Renal cortical epithelial cell (primary cell): ENCODE measurements at regions not wholly inside any gene's neighbourhood (a gene's known extent, or its start where the extent isn't known, plus 50 kb on each side); places are given as distances from the start of the nearest gene placed in this dataset.
"Not testable (repeated sequence)": the region's sequence is repeated elsewhere in the genome, so short reads cannot be mapped to it uniquely, and the experiment has no call there.

Source experiments
- DNase-seq: peaks from one replicate; pipeline ENCODE4 v3.0.0-alpha.2; 2011; ENCODE audit warnings: low read depth

DNA sequence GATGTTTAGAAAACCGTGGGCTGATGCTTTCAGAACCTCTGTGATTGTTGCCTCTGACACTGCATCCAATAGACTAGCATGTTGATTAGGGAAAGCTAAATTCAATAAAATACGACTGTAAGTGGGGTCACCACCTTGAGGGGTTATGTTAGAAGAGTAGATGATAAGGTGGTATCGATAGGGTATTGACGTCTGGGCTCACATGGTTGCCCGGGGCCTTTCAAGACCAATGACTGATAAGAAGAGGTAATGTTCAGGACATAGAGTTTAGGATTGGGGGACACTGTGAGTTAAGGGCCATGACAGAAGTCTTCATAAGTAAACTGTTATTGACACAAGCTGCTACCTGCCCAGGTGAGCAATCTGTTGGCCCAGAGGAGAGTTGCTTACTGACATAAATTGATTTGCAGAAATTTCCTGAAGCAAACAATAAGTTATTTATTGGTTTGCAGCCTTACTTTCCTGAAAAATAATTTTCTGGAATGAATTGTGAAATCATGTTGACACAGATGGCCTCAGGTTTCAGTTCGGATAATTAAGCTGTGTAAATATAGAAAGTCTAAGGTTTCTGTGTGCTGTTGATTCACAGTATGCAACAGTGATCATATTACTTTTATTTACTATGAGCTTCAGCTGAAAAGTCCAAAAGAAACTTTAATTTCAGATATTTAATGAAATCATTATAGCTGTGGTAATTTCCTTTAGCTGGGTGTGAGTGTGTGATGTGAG, 289.9 kb upstream of the PRSS16 start:
- peak; percentile 0 for DNase-seq

DNA sequence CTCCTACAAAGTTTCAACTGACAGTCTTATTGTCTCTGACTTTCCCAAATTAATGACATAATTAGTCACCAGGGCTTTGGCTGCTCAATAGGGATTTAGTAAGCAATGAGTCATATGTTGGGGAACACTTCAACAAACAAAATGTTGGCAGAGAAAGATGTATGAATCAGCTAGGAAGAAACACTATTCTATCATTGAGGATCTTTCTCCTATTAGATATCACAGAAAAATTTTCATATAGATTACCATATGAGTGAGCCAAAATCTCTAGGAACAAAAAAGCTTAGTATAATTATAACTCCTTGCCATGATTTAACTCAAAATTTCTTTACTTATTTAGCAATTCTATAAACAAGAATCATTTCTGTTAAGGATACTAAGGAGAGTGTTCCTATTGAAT, 286.3 kb upstream of the PRSS16 start:
- peak; percentile 15 for DNase-seq

DNA sequence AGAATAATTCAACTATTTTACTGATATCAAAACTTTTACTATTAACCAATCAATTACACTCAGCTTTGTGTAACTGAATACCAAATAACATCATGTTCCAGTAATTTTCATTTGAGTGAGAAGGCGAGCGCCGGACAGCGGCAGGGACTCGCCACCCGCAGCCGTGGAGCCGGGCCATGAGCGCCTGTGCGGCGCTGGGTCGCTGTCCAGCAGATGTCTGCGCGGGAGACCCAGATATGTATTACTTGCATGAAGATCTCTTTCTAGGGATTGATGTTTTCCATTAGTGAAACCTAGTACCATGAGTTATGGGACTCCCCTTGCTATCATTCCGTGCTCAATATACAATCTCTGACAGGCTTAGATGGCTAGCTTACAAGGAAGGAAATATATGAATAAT, 245.1 kb upstream of the PRSS16 start:
- no peak for DNase-seq

DNA sequence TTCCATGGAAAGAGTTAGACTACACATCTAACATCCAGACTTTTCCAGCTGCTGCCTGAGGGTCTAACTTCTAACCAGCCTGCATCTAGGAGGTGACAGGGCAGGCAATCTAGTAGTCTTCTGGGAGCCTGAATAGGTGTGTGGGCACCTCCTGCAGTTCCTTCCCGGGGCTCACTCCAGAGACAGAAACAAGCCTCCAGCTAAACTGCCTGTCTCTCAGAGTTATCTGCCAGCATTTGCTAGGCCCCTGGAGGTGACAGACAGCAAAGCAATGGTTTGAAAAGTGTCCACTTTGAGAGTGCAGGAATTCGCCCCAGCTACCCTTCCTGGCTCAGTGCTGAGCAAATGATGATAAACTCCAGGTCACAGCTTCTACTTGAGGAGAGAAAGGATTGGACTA, 240.5 kb upstream of the PRSS16 start:
- DNase-seq = no peak

DNA sequence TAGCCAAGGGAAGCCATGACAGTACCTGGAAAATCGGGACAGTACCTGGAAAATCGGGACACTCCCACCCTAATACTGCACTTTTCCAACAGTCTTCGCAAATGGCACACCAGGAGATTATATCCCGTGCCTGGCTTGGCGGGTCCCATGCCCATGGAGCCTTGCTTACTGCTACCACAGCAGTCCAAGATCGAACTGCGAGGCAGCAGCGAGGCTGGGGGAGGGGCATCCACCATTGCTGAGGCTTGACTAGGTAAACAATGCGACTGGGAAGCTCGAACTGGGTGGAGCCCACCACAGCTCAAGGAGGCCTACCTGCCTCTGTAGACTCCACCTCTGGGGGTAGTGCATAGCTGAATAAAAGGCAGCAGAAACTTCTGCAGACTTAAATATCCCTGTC, 238.9 kb upstream of the PRSS16 start:
- DNase-seq = not testable (repeated sequence)

DNA sequence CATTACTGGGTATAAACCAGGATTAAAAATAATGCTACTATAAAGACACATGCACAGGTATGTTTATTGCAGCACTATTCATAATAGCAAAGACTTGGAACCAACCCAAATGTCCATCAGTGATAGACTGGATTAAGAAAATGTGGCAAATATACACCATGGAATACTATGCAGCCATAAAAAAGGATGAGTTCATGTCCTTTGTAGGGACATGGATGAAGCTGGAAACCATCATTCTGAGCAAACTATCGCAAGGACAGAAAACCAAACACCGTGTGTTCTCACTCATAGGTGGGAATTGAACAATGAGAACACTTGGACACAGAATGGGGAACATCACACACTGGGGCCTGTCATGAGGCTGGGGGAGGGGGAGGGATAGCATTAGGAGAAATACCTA, 233.4 kb upstream of the PRSS16 start:
- DNase-seq = not testable (repeated sequence)

DNA sequence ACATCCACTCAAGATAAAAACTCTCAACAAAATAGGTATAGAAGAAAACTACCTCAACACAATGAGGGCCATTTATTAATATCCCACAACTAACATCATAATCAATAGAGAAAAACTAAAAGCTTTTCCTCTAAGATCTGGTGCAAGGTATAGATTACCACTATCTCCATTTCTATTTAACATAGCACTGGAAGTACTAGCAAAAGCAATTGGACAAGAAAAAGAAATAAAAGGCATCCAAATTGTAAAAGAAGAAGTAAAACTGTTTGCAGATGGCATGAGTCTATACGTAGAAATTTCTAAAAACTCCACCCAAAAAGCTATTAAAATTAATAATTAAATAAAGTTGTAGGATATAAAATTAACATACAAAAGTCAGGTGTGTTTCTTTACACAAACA, 230.8 kb upstream of the PRSS16 start:
- no peak for DNase-seq

DNA sequence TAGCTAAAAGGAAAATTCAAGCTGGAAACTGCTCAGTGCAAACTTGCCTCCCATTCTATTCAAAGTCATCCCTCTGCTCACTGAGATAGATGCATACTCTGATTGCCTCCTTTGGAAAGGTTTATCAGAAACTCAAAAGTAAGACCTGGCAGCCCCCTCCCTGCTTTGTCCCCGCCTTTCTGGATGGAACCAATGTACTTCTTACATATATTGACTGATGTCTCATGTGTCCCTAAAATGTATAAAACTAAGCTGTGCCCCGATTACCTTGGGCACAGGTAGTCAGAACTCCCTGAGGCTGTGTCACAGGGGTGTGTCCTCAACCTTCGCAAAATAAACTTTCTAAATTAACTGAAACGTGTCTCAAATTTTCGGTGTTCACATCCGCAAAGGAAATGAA, 229.1 kb upstream of the PRSS16 start:
- DNase-seq = not testable (repeated sequence)

DNA sequence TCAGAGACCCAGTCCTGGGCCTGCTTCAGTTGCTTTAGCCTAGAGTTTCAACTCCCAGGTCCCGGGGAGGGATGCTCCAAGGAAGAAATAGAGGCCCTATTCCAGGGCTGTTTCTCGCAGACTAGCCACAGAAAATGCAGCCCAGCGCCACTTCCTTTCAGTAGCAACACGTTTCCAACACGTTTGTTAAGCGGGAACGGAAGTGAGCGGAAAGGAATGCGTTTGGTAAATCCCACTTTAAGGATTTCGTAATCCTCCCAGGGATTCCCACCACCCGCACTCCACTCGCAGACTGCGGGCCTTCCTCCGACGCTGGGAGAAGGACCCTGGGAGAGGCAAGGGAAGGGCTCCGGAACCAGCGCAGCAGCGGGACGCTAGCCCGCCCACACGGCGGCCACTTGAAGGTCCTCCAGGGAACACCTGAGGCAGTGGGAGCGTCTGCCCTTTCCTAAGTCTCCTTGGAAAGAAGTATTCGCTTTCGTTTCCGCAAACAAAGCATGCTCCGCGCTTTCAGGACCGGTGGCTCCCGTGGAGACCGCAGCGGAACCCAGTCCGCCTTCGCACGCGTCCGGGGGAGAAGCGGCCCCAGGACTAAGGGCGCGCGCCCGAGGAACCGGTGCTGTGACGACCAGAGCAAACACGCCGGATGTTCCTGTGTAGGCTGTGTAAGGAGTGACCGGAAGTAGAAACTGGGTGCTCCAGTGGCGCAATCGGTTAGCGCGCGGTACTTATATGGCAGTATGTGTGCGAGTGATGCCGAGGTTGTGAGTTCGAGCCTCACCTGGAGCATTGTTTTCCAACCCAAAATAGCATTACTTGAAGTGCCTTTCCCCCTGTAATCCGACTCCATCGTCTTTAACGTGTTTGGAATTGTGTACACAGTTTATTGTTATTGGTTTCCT, 227.6 kb upstream of the PRSS16 start:
- peak; percentile 89 for DNase-seq

DNA sequence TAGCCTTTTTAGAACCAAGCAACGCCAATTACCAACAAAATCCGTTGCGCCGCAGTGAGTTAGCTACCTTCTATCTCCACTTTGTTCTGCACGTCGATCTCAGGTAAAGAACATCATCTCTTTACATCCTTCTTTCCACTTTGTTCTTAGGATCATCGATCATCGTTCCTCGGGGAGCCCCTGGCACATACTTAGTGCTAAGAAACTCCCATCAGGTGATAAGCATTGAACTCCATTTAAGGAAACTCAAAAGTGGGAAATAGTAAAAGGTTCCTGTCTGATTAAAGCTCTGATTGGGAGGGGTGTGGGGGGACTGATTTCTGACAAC, 227.0 kb upstream of the PRSS16 start:
- DNase-seq = no peak

DNA sequence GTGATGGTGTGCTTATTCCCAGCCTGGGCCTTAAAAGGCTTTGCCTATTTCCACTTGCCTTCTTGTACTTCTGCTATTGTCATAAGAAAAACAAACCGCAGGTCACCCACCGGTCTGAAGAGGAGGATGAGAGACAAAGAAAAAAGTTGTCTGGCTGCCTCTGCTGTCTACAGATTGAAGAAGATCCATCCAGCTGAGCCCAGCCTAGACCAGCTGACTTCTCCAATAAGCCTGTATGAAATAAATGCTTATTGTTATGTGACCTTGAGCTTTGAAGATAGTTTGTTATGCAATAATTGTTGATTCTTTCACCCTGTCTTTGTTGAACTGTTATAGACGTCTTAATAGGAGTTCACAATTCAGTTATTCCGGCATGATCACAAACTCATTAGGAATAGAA, 223.8 kb upstream of the PRSS16 start:
- DNase-seq = no peak

DNA sequence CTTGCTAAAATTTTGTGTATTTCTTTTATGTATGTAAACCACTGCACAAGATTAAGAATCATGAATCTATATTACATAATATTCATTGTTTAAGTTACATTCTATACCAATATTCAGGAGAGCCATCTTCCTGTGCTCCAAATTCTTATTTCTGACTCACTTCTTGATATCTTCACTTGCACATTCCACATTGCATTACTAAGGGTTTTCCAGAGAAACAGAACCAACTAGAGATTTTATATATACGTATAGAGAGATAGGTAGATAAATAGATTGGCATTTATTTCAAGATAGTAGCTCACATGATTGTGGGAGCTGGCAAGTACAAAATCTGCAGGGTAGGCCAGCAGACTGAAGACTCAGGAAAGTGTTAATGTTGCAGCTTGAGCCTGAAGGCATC, 222.2 kb upstream of the PRSS16 start:
- no peak for DNase-seq

DNA sequence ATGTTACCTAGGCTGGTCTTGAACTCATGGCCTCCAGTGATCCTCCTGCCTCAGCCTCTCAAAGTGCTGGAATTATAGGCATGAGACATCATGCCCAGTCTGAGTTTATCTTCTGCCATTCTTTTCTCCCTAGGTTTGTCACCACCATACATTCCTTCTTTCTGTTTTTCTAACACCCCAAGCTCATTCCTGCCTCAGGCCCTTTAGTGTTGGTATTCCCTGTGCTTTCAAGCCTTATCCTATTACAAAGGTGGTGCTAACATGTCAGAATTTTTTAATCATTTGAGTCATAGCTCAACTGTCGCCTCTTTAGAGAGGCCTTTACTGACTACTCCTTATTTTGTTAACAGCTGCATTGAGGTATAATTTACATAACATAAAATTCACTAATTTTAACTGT, 221.1 kb upstream of the PRSS16 start:
- no peak for DNase-seq

DNA sequence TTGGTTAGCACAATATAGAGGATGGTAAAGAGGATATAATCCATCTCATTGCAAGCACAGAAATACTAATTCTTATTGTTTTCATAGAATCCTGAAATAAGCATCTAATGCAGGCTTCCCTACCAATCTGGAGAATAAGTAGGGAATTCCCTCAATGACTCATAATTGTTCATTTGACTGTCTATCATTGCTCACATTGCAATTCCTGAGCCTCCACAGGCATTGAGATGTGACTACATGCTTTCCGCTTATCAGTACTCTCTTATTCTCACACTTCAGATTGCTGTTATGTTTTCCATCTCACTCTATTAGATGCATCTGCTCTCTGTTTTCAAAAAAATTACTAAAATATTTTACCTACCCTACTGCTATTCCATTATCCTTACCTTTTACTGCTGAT, 216.2 kb upstream of the PRSS16 start:
- DNase-seq = peak; percentile 79

DNA sequence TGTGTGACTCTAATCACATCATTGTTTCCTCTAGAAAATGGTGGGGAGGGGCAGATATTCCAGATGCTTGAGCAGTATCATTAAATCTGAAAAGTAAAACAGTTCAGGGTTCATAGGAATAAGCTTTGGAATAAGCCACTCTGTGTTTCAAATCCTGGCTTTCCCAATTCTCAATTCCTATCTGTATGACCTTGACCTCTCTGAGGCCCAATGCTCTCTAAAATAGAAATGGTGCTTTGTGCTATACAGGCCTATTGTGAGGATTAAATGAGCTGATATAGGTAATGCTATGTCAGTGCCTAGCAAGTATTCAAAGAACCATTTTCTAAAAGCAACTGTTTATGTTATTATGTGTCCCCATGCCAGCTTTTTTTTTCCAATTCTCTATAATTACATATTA, 209.0 kb upstream of the PRSS16 start:
- no peak for DNase-seq

DNA sequence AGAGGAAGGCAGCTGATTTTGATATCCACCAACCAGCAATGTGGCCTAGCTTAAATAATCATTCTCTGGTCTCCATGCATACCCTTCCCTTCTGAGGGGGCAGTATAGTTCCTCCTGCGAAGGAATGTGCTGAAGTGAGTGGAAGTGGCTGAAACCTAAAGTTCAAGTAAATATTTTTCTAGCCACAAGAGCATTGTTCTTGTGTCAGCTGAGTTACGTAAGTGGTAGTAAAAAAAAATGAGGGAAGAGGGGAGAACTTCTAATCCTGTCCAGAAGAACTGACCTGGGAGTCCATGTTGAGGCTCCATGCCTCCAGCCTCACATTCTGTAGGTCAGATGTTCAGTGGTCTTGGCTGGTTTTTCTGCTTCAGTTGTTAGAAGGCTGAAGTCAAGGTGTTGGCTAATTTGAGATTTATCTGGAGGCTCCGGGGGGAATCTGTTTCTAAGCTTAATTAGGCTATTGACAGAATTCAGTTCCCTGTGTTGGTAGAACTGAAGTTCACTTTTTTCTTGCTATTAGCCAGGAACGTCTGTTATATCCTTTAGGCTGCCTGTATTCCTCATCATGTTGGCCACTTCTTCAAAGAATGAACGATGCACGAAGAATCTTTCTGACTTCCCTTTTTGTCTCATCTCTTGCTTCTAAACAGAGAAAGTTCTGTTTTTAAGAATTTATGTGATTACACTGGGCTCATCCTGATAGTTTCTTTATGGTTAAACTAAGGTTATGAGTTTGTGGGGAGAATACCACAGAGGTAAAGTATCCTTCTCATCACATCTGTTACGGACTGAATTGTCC, 207.1 kb upstream of the PRSS16 start:
- DNase-seq = peak; percentile 91

DNA sequence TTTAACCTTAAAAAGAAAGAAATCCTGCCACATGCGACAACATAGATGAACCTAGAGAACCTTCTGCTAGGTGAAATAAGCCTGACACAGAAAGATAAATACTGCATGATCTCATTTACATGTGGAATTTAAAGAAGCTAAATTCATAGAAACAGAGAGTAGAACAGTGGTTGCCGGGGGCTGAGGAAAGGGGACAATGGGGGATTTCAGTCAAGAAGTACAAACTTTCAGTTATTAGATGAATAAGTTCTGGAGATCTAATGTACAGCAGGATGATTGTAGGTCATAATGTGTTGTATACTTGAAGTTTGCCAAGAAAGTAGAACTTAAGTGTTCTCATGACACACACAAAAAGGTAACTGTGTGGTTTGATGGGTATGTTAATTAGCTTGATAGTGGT, 204.3 kb upstream of the PRSS16 start:
- DNase-seq = no peak

DNA sequence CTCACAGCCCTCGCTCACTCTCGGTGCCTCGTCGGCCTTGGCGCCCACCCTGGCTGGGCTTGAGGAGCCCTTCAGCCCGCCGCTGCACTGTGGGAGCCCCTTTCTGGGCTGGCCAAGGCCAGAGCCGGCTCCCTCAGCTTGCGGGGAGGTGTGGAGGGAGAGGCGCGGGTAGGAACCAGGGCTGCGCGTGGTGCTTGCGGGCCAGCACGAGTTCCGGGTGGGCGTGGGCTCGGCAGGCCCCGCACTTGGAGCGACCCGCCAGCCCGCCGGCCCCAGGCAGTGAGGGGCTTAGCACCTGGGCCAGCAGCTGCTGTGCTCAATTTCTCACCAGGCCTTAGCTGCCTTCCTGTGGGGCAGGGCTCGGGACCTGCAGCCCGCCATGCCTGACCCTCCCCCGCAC, 202.4 kb upstream of the PRSS16 start:
- DNase-seq = not testable (repeated sequence)

DNA sequence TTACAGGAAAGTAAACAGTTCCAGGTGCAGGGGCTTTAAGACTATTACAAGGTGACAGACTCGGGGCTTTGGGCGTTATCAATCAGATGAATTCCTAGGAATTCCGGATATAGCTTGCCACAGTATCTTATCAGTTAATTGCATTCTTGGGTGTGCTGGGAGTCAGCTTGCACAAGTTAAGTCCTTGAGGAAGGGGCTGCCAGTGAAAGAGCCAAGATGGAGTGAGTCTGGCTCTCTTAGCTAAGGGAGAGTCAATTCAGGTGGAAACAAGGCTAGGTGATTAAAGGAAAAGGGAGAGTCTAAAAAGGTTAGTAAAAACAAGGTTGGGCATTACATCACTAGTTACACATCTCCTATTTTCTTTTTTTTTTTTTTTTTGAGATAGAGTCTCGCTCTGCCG, 199.8 kb upstream of the PRSS16 start:
- not testable (repeated sequence) for DNase-seq

DNA sequence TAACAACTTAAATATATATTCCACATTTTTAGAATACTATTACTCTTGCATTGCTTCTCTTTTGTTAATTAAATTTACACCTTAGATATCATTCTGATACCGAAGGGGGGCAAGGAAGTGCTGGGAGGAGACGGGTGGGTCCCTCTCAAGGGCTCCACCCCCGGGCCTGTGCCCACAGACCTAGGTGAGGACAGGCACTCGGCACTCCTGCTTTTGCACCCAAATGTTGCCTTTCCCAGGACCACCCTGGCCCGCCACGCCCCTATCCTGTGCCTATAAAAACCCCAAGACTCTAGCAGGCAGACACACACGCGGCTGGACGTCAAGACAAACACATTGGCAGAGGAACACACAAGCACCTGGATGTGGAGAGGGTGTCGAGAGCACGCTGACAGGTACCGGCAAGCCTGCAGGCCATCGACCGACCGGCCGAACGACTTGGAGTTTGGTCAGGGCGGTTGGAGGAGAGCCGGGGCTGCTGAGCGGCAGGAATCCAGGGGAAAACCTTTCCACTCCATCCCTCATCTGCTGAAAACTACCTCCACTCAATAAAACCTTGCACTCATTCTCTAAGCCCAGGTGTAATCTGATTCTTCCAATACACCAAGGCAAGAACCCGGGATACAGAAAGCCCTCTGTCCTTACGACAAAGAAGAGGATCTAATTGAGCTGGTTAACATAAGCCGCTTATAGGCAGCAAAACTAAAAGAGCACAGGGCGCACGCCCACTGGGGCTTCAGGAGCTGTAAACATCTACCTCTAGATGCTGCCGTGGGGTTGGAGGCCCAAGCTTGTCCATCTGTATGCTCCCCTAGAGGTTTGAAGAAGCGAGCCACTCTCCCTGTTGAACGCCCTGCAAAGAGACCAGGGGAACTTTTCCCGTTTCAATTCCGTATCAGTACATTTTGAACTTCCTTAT, 197.4 kb upstream of the PRSS16 start:
- DNase-seq = no peak

DNA sequence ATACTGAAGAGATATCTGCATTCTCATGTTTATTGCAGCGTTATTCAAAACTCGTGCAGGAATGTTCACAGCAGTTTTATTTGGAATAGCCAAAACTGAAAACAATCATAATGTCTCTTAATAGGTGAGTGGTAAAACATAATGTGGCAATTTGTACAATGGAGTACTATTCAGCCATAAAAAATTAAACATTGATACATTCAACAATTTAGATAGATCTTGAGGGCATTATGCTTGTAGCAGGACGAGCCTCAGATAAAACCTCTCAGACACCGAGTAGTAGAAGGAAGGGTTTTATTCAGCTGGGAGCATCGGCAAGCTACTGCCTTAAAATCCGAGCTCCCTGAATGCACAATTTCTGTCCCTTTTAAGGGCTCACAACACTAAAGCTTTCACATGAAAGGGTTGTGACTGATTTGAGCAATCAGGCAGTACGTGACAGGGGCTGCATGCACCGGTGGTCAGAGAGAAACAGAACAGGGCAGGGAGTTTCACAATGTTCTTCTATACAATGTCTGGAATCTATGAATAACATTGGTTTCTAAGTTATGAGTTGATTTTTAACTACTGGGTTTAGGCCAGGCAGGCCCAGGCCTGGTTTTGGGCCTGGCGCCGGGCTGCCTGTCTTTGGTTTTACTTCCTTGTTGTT, 195.3 kb upstream of the PRSS16 start:
- DNase-seq = peak; percentile 85
